GM12878 (cell line): ENCODE measurements at regions not wholly inside any gene's neighbourhood (a gene's known extent, or its start where the extent isn't known, plus 50 kb on each side); places are given as distances from the start of the nearest gene placed in this dataset.

Experiments
- ATAC-seq: fragments of 200-7000 bp; cut with Tn5 transposase; 3 replicates; pipeline ENCODE4 v1.9.1; 2020; ENCODE audit warnings: mild to moderate bottlenecking, moderate library complexity
- BruUV-seq: library from RNA; stranded (reverse); fragments of 400-500 nt; replicated peaks from 2 replicates; lab custom pipeline; 2021; lab: Mats Ljungman, UMichigan
- CTCF ChIA-PET: fragments of 300-600 bp; sonication (Branson Sonifier 250); formaldehyde crosslinking; extraction: SDS; loops from one replicate; lab custom pipeline; 2021; ENCODE audit warnings: inconsistent platforms; lab: Yijun Ruan, JAX
- POLR2A ChIA-PET: fragments of 350-600 bp; formaldehyde crosslinking; extraction: SDS; loops from one replicate; lab custom pipeline; 2021; ENCODE audit warnings: inconsistent platforms; lab: Charles Lee
- RAD21 ChIA-PET: fragments of 300-600 bp; sonication (Branson Sonifier 250); formaldehyde crosslinking; loops from one replicate; lab custom pipeline; 2023; ENCODE audit warnings: antibody characterized with exemption; ENCODE audit not compliant: unreplicated experiment; lab: Charles Lee
- SMC1A ChIA-PET: fragments of 300-600 bp; sonication (Branson Sonifier 250); formaldehyde crosslinking; loops from one replicate; lab custom pipeline; 2023; ENCODE audit not compliant: unreplicated experiment, uncharacterized antibody; lab: Charles Lee
- DNase-seq: peaks from one replicate; pipeline ENCODE4 v3.0.0-alpha.2; 2011; ENCODE audit warnings: low read depth, low spot score
- FAIRE-seq: peaks from 3 replicates; lab custom pipeline; 2011; peaks lifted over from hg19 to GRCh38; lab: Jason Lieb, UNC
- H2AFZ ChIP-seq: 2 replicates; pipeline ENCODE4 v1.6.0; 2011; ENCODE audit warnings: low read depth, low read length, control low read depth; ENCODE audit not compliant: control insufficient read depth
- H3K27ac ChIP-seq: 2 replicates; pipeline ENCODE4 v1.5.1; 2011; ENCODE audit warnings: control low read depth; ENCODE audit not compliant: control insufficient read depth, insufficient read depth
- H3K27me3 ChIP-seq, 2 experiments: replicated peaks in 1 of 2; 2 replicates each; pipeline versions ENCODE4 v1.6.0 to v1.6.1; 2011; ENCODE audit warnings: low read length in 1 of 2; ENCODE audit not compliant: control insufficient read depth in 2 of 2, insufficient read depth in 2 of 2
- H3K36me3 ChIP-seq, 2 experiments: 2 replicates each; pipeline ENCODE4 v1.5.1; 2011; ENCODE audit warnings: low read length in 1 of 2; ENCODE audit not compliant: control insufficient read depth in 2 of 2, insufficient read depth in 2 of 2
- H3K4me1 ChIP-seq: 2 replicates; pipeline ENCODE4 v1.6.1; 2011; ENCODE audit warnings: mild to moderate bottlenecking, low read length, moderate library complexity, mixed read lengths; ENCODE audit not compliant: control insufficient read depth, insufficient read depth
- H3K4me2 ChIP-seq: 2 replicates; pipeline ENCODE4 v1.6.0; 2011; ENCODE audit warnings: control low read depth; ENCODE audit not compliant: control insufficient read depth, insufficient read depth
- H3K4me3 ChIP-seq: fragments of 200-600 bp; sonication (generic); 2 replicates; pipeline ENCODE4 v1.5.1; 2016
- H3K79me2 ChIP-seq: 2 replicates; pipeline ENCODE4 v1.6.0; 2011; ENCODE audit warnings: low read length; ENCODE audit not compliant: control insufficient read depth, insufficient read depth
- H3K9ac ChIP-seq: 2 replicates; pipeline ENCODE4 v1.8.0; 2011; ENCODE audit warnings: low read length, control low read depth, mixed read lengths; ENCODE audit not compliant: control insufficient read depth, insufficient read depth
- H3K9me3 ChIP-seq: replicated peaks from 3 replicates; pipeline ENCODE4 v1.5.1; 2011; ENCODE audit warnings: mild to moderate bottlenecking, low read length; ENCODE audit not compliant: control insufficient read depth, insufficient read depth
- H4K20me1 ChIP-seq: 2 replicates; pipeline ENCODE4 v1.6.0; 2011; ENCODE audit not compliant: control insufficient read depth, insufficient read depth
- ATF7 ChIP-seq: fragments of 450-650 bp; IDR thresholded peaks from 2 replicates; pipeline ENCODE4 v1.6.1; 2016; ENCODE audit warnings: low read depth, mild to moderate bottlenecking
- DPF2 ChIP-seq: fragments of 450-650 bp; IDR thresholded peaks from 2 replicates; pipeline ENCODE4 v1.6.1; 2017; ENCODE audit warnings: mild to moderate bottlenecking
- HDAC2 ChIP-seq: fragments of 200-600 bp; sonication (generic); IDR thresholded peaks from 2 replicates; pipeline ENCODE4 v1.6.1; 2017
- MYB ChIP-seq: fragments of 150-350 bp; IDR thresholded peaks from 2 replicates; pipeline ENCODE4 v1.6.1; 2014; ENCODE audit warnings: mild to moderate bottlenecking, low read depth, low read length, borderline replicate concordance
- PKNOX1 ChIP-seq: fragments of 450-650 bp; IDR thresholded peaks from 2 replicates; pipeline ENCODE4 v1.6.1; 2016; ENCODE audit warnings: mild to moderate bottlenecking
- POLR2AphosphoS5 ChIP-seq: IDR thresholded peaks from 2 replicates; pipeline ENCODE4 v1.6.1; 2011; ENCODE audit warnings: mild to moderate bottlenecking, low read length, inconsistent platforms
- RAD51 ChIP-seq: fragments of 450-650 bp; IDR thresholded peaks from 2 replicates; pipeline ENCODE4 v1.6.1; 2016; ENCODE audit warnings: moderate library complexity, mild to moderate bottlenecking, inconsistent platforms
- RCOR1 ChIP-seq: conservative IDR thresholded peaks from 2 replicates; pipeline ENCODE4 v1.6.1; 2012; ENCODE audit warnings: low read depth, low read length, improper control_type of control experiment
- RELA ChIP-seq: fragments of 450-650 bp; IDR thresholded peaks from 2 replicates; pipeline ENCODE4 v1.8.0; 2014; ENCODE audit warnings: borderline replicate concordance; ENCODE audit not compliant: partially characterized antibody
- RFX5 ChIP-seq: IDR thresholded peaks from 2 replicates; pipeline ENCODE4 v1.6.1; 2011; ENCODE audit warnings: low read depth, low read length, improper control_type of control experiment
- ZNF274 ChIP-seq: IDR thresholded peaks from one replicate; pipeline ENCODE4 v1.8.0; 2011; ENCODE audit not compliant: insufficient read length, insufficient read depth
- WGBS: methylation state at CpG from one replicate; pipeline ENCODE4 v1.1.6; 2016; ENCODE audit warnings: low lambda C conversion rate; ENCODE audit not compliant: insufficient replicate concordance, insufficient coverage; ENCODE audit errors: missing lambda C conversion rate; 5-methylcytosine and 5-hydroxymethylcytosine counted together
- in situ Hi-C: fragments of 300-500 bp; cut with MboI; formaldehyde crosslinking; loops from 9 replicates; pipeline ENCODE4 v1.14.3; 2018; ENCODE audit warnings: mixed read lengths
- intact Hi-C: fragments of 100-400 bp; cut with micrococcal nuclease; formaldehyde crosslinking; loops from one replicate; pipeline ENCODE4 v1.14.2; 2022; ENCODE audit not compliant: unreplicated experiment
- TF ChIP-seq, protein P1 (sequence below), 3 experiments: IDR thresholded peaks in 2 of 3; conservative IDR thresholded peaks in 1 of 3; 2 replicates each; pipeline ENCODE4 v1.5.1; 2011; ENCODE audit warnings: low read depth in 3 of 3, low read length in 3 of 3, mild to moderate bottlenecking in 3 of 3, control low read depth in 2 of 3, moderate library complexity in 2 of 3, inconsistent platforms in 1 of 3, mixed read lengths in 1 of 3; ENCODE audit not compliant: control insufficient read depth in 2 of 3, insufficient read depth in 1 of 3; ENCODE audit errors: extremely low read depth in 1 of 3

- Histone ChIP-seq H3K27ac (no peak overlapping the region), H3K4me2 (no peak overlapping the region), H3K79me2 (peaks cover 1% of the 10 kb centered on the region), H3K36me3 (no peaks in the 10 kb centered on the region), H3K27me3 (no peaks in the 10 kb centered on the region), H4K20me1 (no peaks in the 10 kb centered on the region), H2AFZ (no peak overlapping the region), H3K4me1 (peaks cover 36% of the 10 kb centered on the region), H3K9me3 (peaks cover 10% of the 10 kb centered on the region; the same call in 2 of the 3 replicates), H3K4me3 (no peak overlapping the region), H3K9ac (no peak overlapping the region)
- 100% methylated on average over 1 of the region's 1 CpG for WGBS
- intact Hi-C loops = no loop called here
- DNase-seq = no peak
- SMC1A ChIA-PET = interaction anchor here (0.8 to 16.4 kb wide), 5 partner anchors 9 to 131 kb away, joined by 3 to 467 read pairs (median 4); no protein-coding TSS in a partner anchor
- RAD21 ChIA-PET = interaction anchor here (0.8 to 6.2 kb wide), 4 partner anchors 9 to 80 kb away, joined by 4 to 126 read pairs (median 14); no protein-coding TSS in a partner anchor
- no peak for FAIRE-seq
- no TSS peak for BruUV-seq
- CTCF ChIA-PET = interaction anchor here (1.4 kb wide), 1 partner anchor 10 kb away, joined by 3 read pairs; no protein-coding TSS in a partner anchor
- in situ Hi-C loops = no loop called here
- ATAC-seq = no peak
- no peak for TF ChIP-seq RCOR1
- TF ChIP-seq ATF7 = no peak
- no peak for TF ChIP-seq RELA
- no peak for TF ChIP-seq ZNF274
- TF ChIP-seq PKNOX1 = no peak
- no peak for TF ChIP-seq RFX5
- TF ChIP-seq DPF2 = no peak
- TF ChIP-seq POLR2AphosphoS5 = no peak
- TF ChIP-seq MYB = no peak
- TF ChIP-seq RAD51 = no peak
- no peak for TF ChIP-seq HDAC2
- TF ChIP-seq, protein P1, sequence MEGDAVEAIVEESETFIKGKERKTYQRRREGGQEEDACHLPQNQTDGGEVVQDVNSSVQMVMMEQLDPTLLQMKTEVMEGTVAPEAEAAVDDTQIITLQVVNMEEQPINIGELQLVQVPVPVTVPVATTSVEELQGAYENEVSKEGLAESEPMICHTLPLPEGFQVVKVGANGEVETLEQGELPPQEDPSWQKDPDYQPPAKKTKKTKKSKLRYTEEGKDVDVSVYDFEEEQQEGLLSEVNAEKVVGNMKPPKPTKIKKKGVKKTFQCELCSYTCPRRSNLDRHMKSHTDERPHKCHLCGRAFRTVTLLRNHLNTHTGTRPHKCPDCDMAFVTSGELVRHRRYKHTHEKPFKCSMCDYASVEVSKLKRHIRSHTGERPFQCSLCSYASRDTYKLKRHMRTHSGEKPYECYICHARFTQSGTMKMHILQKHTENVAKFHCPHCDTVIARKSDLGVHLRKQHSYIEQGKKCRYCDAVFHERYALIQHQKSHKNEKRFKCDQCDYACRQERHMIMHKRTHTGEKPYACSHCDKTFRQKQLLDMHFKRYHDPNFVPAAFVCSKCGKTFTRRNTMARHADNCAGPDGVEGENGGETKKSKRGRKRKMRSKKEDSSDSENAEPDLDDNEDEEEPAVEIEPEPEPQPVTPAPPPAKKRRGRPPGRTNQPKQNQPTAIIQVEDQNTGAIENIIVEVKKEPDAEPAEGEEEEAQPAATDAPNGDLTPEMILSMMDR (IDR thresholded peaks at IDR 0.05 in 2 of 3, conservative IDR thresholded peaks at IDR 0.05 in 1 of 3; ENCODE audit: control insufficient read depth in 2 of 3, extremely low read depth in 1 of 3, insufficient read depth in 1 of 3, low read depth in 3 of 3, low read length in 3 of 3) = no peak
- POLR2A ChIA-PET = interaction anchor here (0.5 to 5.2 kb wide), 2 partner anchors 22 to 35 kb away, joined by 3 to 37 read pairs; no protein-coding TSS in a partner anchor
Observed at GRCh38 chr2:62330959-62331358, 135.0 kb downstream of the B3GNT2 start.
